MG63 (cell line): ENCODE measurements at regions not wholly inside any gene's neighbourhood (a gene's known extent, or its start where the extent isn't known, plus 50 kb on each side); places are given as distances from the start of the nearest gene placed in this dataset.
A peak's percentile ranks its signal among the peaks of the same experiment; 100 is the strongest.

Source experiments
- DNase-seq: peaks from one replicate; pipeline ENCODE4 v3.0.0-alpha.2; 2020
- H3K27me3 ChIP-seq: fragments of 250-450 bp; sonication (Bioruptor Pico); 2 replicates; pipeline ENCODE4 v1.5.1; 2020; ENCODE audit warnings: mild to moderate bottlenecking, moderate library complexity
- H3K36me3 ChIP-seq: fragments of 250-450 bp; sonication (Bioruptor Pico); 2 replicates; pipeline ENCODE4 v1.5.1; 2020; ENCODE audit warnings: mild to moderate bottlenecking, moderate library complexity
- H3K4me3 ChIP-seq: fragments of 250-450 bp; sonication (Bioruptor Pico); 2 replicates; pipeline ENCODE4 v1.5.1; 2020; ENCODE audit warnings: mild to moderate bottlenecking, moderate library complexity
- H3K9me3 ChIP-seq: fragments of 250-450 bp; sonication (Bioruptor Pico); 2 replicates; pipeline ENCODE4 v1.5.1; 2020; ENCODE audit warnings: mild to moderate bottlenecking, moderate library complexity

- Histone ChIP-seq H3K9me3 (0 out of 2 replicates have a peak, but pooled peaks cover under 1% of the 10 kb centered on the region), H3K36me3 (no peaks in the 10 kb centered on the region), H3K4me3 (no peak overlapping the region), H3K27me3 (no peaks in the 10 kb centered on the region)
- DNase-seq, result no peak
Observed at GRCh38 chr14:97618917-97619690, 821.9 kb downstream of the VRK1 start.

- Histone ChIP-seq H3K4me3 (no peak overlapping the region), H3K9me3 (no peaks in the 10 kb centered on the region)
- no peak for DNase-seq
Observed at GRCh38 chr14:97620066-97620465, 822.9 kb downstream of the VRK1 start.

GRCh38 chr14:97624985-97625384, 827.8 kb downstream of the VRK1 start:
- H3K9me3 ChIP-seq, result no peaks in the 10 kb centered on the region
- H3K36me3 ChIP-seq, result no peaks in the 10 kb centered on the region
- H3K27me3 ChIP-seq, result no peaks in the 10 kb centered on the region
- DNase-seq, result no peak
- H3K4me3 ChIP-seq, result no peak overlapping the region

More at GRCh38 chr14:97620066-97620465, 822.9 kb downstream of the VRK1 start:
- Histone ChIP-seq H3K27me3 (no peaks in the 10 kb centered on the region), H3K36me3 (no peaks in the 10 kb centered on the region)

- no peaks in the 10 kb centered on the region for H3K36me3 ChIP-seq
- no peaks in the 10 kb centered on the region for H3K27me3 ChIP-seq
- no peak overlapping the region for H3K4me3 ChIP-seq
- no peak for DNase-seq
- no peaks in the 10 kb centered on the region for H3K9me3 ChIP-seq
Observed at GRCh38 chr14:97625477-97625876, 828.3 kb downstream of the VRK1 start.

- Histone ChIP-seq H3K9me3 (no peaks in the 10 kb centered on the region), H3K27me3 (no peaks in the 10 kb centered on the region), H3K36me3 (no peaks in the 10 kb centered on the region), H3K4me3 (no peak overlapping the region)
- DNase-seq, result no peak
Observed at GRCh38 chr14:97626088-97626487, 828.9 kb downstream of the VRK1 start.

GRCh38 chr14:97630249-97630648, 833.1 kb downstream of the VRK1 start:
- DNase-seq, result no peak
- H3K27me3 ChIP-seq, result no peaks in the 10 kb centered on the region
- H3K9me3 ChIP-seq, result no peaks in the 10 kb centered on the region
- no peak overlapping the region for H3K4me3 ChIP-seq
- H3K36me3 ChIP-seq, result no peaks in the 10 kb centered on the region

GRCh38 chr14:97633131-97633738, 836.1 kb downstream of the VRK1 start:
- Histone ChIP-seq H3K27me3 (no peaks in the 10 kb centered on the region), H3K4me3 (no peak overlapping the region), H3K9me3 (no peaks in the 10 kb centered on the region), H3K36me3 (no peaks in the 10 kb centered on the region)
- no peak for DNase-seq

GRCh38 chr14:97634751-97635150, 837.6 kb downstream of the VRK1 start:
- no peaks in the 10 kb centered on the region for H3K27me3 ChIP-seq
- DNase-seq, result peak; percentile 25
- H3K36me3 ChIP-seq, result no peaks in the 10 kb centered on the region
- H3K9me3 ChIP-seq, result no peaks in the 10 kb centered on the region
- H3K4me3 ChIP-seq, result peak overlapping the region; percentile 45

- H3K4me3 ChIP-seq, result no peak overlapping the region
- no peaks in the 10 kb centered on the region for H3K36me3 ChIP-seq
- no peaks in the 10 kb centered on the region for H3K27me3 ChIP-seq
- H3K9me3 ChIP-seq, result no peaks in the 10 kb centered on the region
- DNase-seq, result no peak
Observed at GRCh38 chr14:97638864-97639263, 841.7 kb downstream of the VRK1 start.

GRCh38 chr14:97640031-97640430, 842.8 kb downstream of the VRK1 start:
- Histone ChIP-seq H3K9me3 (no peaks in the 10 kb centered on the region), H3K27me3 (no peaks in the 10 kb centered on the region), H3K4me3 (no peak overlapping the region), H3K36me3 (no peaks in the 10 kb centered on the region)
- no peak for DNase-seq

GRCh38 chr14:97641827-97642226, 844.6 kb downstream of the VRK1 start:
- Histone ChIP-seq H3K36me3 (no peaks in the 10 kb centered on the region), H3K27me3 (no peaks in the 10 kb centered on the region), H3K9me3 (no peaks in the 10 kb centered on the region), H3K4me3 (no peak overlapping the region)
- DNase-seq, result no peak

- no peak for DNase-seq
- Histone ChIP-seq H3K36me3 (no peaks in the 10 kb centered on the region), H3K4me3 (no peak overlapping the region), H3K27me3 (no peaks in the 10 kb centered on the region), H3K9me3 (no peaks in the 10 kb centered on the region)
Observed at GRCh38 chr14:97642631-97643030, 845.4 kb downstream of the VRK1 start.

GRCh38 chr14:97644365-97644764, 847.2 kb downstream of the VRK1 start:
- H3K9me3 ChIP-seq, result no peaks in the 10 kb centered on the region
- no peak overlapping the region for H3K4me3 ChIP-seq
- no peak for DNase-seq
- no peaks in the 10 kb centered on the region for H3K36me3 ChIP-seq
- H3K27me3 ChIP-seq, result no peaks in the 10 kb centered on the region

- H3K9me3 ChIP-seq, result no peaks in the 10 kb centered on the region
- H3K4me3 ChIP-seq, result no peak overlapping the region
- H3K27me3 ChIP-seq, result no peaks in the 10 kb centered on the region
- no peak for DNase-seq
- no peaks in the 10 kb centered on the region for H3K36me3 ChIP-seq
Observed at GRCh38 chr14:97649752-97650151, 852.6 kb downstream of the VRK1 start.

GRCh38 chr14:97655169-97655948, 858.2 kb downstream of the VRK1 start:
- no peaks in the 10 kb centered on the region for H3K27me3 ChIP-seq
- no peaks in the 10 kb centered on the region for H3K9me3 ChIP-seq
- H3K4me3 ChIP-seq, result no peak overlapping the region
- no peaks in the 10 kb centered on the region for H3K36me3 ChIP-seq
- DNase-seq, result no peak

- Histone ChIP-seq H3K4me3 (no peak overlapping the region), H3K9me3 (no peaks in the 10 kb centered on the region), H3K36me3 (no peaks in the 10 kb centered on the region), H3K27me3 (no peaks in the 10 kb centered on the region)
- DNase-seq, result no peak
Observed at GRCh38 chr14:97657609-97658008, 860.4 kb downstream of the VRK1 start.

GRCh38 chr14:97687944-97688630, 890.9 kb downstream of the VRK1 start:
- DNase-seq, result peak; percentile 14
- H3K27me3 ChIP-seq, result no peaks in the 10 kb centered on the region
- H3K9me3 ChIP-seq, result no peaks in the 10 kb centered on the region
- no peaks in the 10 kb centered on the region for H3K36me3 ChIP-seq
- no peak overlapping the region for H3K4me3 ChIP-seq
